GM12878 (cell line): ENCODE measurements at regions not wholly inside any gene's neighbourhood (a gene's known extent, or its start where the extent isn't known, plus 50 kb on each side); places are given as distances from the start of the nearest gene placed in this dataset.

Experiments used
- ATAC-seq: fragments of 200-7000 bp; cut with Tn5 transposase; 3 replicates; pipeline ENCODE4 v1.9.1; 2020; ENCODE audit warnings: mild to moderate bottlenecking, moderate library complexity
- BruUV-seq: library from RNA; stranded (reverse); fragments of 400-500 nt; replicated peaks from 2 replicates; lab custom pipeline; 2021; lab: Mats Ljungman, UMichigan
- CTCF ChIA-PET: fragments of 300-600 bp; sonication (Branson Sonifier 250); formaldehyde crosslinking; extraction: SDS; loops from one replicate; lab custom pipeline; 2021; ENCODE audit warnings: inconsistent platforms; lab: Yijun Ruan, JAX
- POLR2A ChIA-PET: fragments of 350-600 bp; formaldehyde crosslinking; extraction: SDS; loops from one replicate; lab custom pipeline; 2021; ENCODE audit warnings: inconsistent platforms; lab: Charles Lee
- RAD21 ChIA-PET: fragments of 300-600 bp; sonication (Branson Sonifier 250); formaldehyde crosslinking; loops from one replicate; lab custom pipeline; 2023; ENCODE audit warnings: antibody characterized with exemption; ENCODE audit not compliant: unreplicated experiment; lab: Charles Lee
- SMC1A ChIA-PET: fragments of 300-600 bp; sonication (Branson Sonifier 250); formaldehyde crosslinking; loops from one replicate; lab custom pipeline; 2023; ENCODE audit not compliant: unreplicated experiment, uncharacterized antibody; lab: Charles Lee
- DNase-seq: peaks from one replicate; pipeline ENCODE4 v3.0.0-alpha.2; 2011; ENCODE audit warnings: low read depth, low spot score
- FAIRE-seq: peaks from 3 replicates; lab custom pipeline; 2011; peaks lifted over from hg19 to GRCh38; lab: Jason Lieb, UNC
- H2AFZ ChIP-seq: 2 replicates; pipeline ENCODE4 v1.6.0; 2011; ENCODE audit warnings: low read depth, low read length, control low read depth; ENCODE audit not compliant: control insufficient read depth
- H3K27ac ChIP-seq: 2 replicates; pipeline ENCODE4 v1.5.1; 2011; ENCODE audit warnings: control low read depth; ENCODE audit not compliant: control insufficient read depth, insufficient read depth
- H3K27me3 ChIP-seq, 2 experiments: replicated peaks in 1 of 2; 2 replicates each; pipeline versions ENCODE4 v1.6.0 to v1.6.1; 2011; ENCODE audit warnings: low read length in 1 of 2; ENCODE audit not compliant: control insufficient read depth in 2 of 2, insufficient read depth in 2 of 2
- H3K36me3 ChIP-seq, 2 experiments: 2 replicates each; pipeline ENCODE4 v1.5.1; 2011; ENCODE audit warnings: low read length in 1 of 2; ENCODE audit not compliant: control insufficient read depth in 2 of 2, insufficient read depth in 2 of 2
- H3K4me1 ChIP-seq: 2 replicates; pipeline ENCODE4 v1.6.1; 2011; ENCODE audit warnings: mild to moderate bottlenecking, low read length, moderate library complexity, mixed read lengths; ENCODE audit not compliant: control insufficient read depth, insufficient read depth
- H3K4me2 ChIP-seq: 2 replicates; pipeline ENCODE4 v1.6.0; 2011; ENCODE audit warnings: control low read depth; ENCODE audit not compliant: control insufficient read depth, insufficient read depth
- H3K4me3 ChIP-seq: fragments of 200-600 bp; sonication (generic); 2 replicates; pipeline ENCODE4 v1.5.1; 2016
- H3K79me2 ChIP-seq: 2 replicates; pipeline ENCODE4 v1.6.0; 2011; ENCODE audit warnings: low read length; ENCODE audit not compliant: control insufficient read depth, insufficient read depth
- H3K9ac ChIP-seq: 2 replicates; pipeline ENCODE4 v1.8.0; 2011; ENCODE audit warnings: low read length, control low read depth, mixed read lengths; ENCODE audit not compliant: control insufficient read depth, insufficient read depth
- H3K9me3 ChIP-seq: replicated peaks from 3 replicates; pipeline ENCODE4 v1.5.1; 2011; ENCODE audit warnings: mild to moderate bottlenecking, low read length; ENCODE audit not compliant: control insufficient read depth, insufficient read depth
- H4K20me1 ChIP-seq: 2 replicates; pipeline ENCODE4 v1.6.0; 2011; ENCODE audit not compliant: control insufficient read depth, insufficient read depth
- BHLHE40 ChIP-seq, 2 experiments: fragments of 450-650 bp in 1 of 2; IDR thresholded peaks; 2 replicates each; pipeline ENCODE4 v1.6.1; 2011 to 2017; ENCODE audit warnings: low read depth in 2 of 2, borderline replicate concordance in 1 of 2, improper control_type of control experiment in 1 of 2, low read length in 1 of 2, mild to moderate bottlenecking in 1 of 2
- CBFB ChIP-seq: IDR thresholded peaks from 2 replicates; pipeline ENCODE4 v1.6.1; 2016; ENCODE audit warnings: antibody characterized with exemption, low read depth
- CBX3 ChIP-seq: fragments of 200-600 bp; sonication (generic); IDR thresholded peaks from 2 replicates; pipeline ENCODE4 v1.6.1; 2016; ENCODE audit warnings: low read depth, borderline replicate concordance
- CBX5 ChIP-seq: sonication (generic); IDR thresholded peaks from 2 replicates; pipeline ENCODE4 v1.6.1; 2016; ENCODE audit warnings: low read depth, moderate library complexity, mild to moderate bottlenecking, inconsistent platforms
- FOXM1 ChIP-seq: IDR thresholded peaks from 2 replicates; pipeline ENCODE4 v1.6.1; 2012; ENCODE audit warnings: low read depth, mild to moderate bottlenecking, inconsistent platforms, low read length, moderate library complexity
- MXI1 ChIP-seq: fragments of 150-350 bp; IDR thresholded peaks from 2 replicates; pipeline ENCODE4 v1.6.1; 2011; ENCODE audit warnings: low read depth, mild to moderate bottlenecking, inconsistent platforms, low read length, improper control_type of control experiment
- NFYB ChIP-seq: IDR thresholded peaks from 2 replicates; pipeline ENCODE4 v1.6.1; 2011; ENCODE audit warnings: low read depth, mild to moderate bottlenecking, low read length, improper control_type of control experiment, moderate library complexity; ENCODE audit not compliant: insufficient read depth
- RAD51 ChIP-seq: fragments of 450-650 bp; IDR thresholded peaks from 2 replicates; pipeline ENCODE4 v1.6.1; 2016; ENCODE audit warnings: moderate library complexity, mild to moderate bottlenecking, inconsistent platforms
- RUNX3 ChIP-seq: IDR thresholded peaks from 2 replicates; pipeline ENCODE4 v1.6.1; 2012; ENCODE audit warnings: low read length, inconsistent platforms
- USF1 ChIP-seq: IDR thresholded peaks from 2 replicates; pipeline ENCODE4 v1.6.1; 2011; ENCODE audit warnings: borderline replicate concordance, low read depth, mild to moderate bottlenecking, moderate library complexity, mixed read lengths, low read length; ENCODE audit not compliant: insufficient read depth; ENCODE audit errors: extremely low read length
- YY1 ChIP-seq: IDR thresholded peaks from 2 replicates; pipeline ENCODE4 v1.6.1; 2011; ENCODE audit warnings: low read depth, mild to moderate bottlenecking, low read length
- WGBS: methylation state at CpG from one replicate; pipeline ENCODE4 v1.1.6; 2016; ENCODE audit warnings: low lambda C conversion rate; ENCODE audit not compliant: insufficient replicate concordance, insufficient coverage; ENCODE audit errors: missing lambda C conversion rate; 5-methylcytosine and 5-hydroxymethylcytosine counted together
- in situ Hi-C: fragments of 300-500 bp; cut with MboI; formaldehyde crosslinking; loops from 9 replicates; pipeline ENCODE4 v1.14.3; 2018; ENCODE audit warnings: mixed read lengths
- intact Hi-C: fragments of 100-400 bp; cut with micrococcal nuclease; formaldehyde crosslinking; loops from one replicate; pipeline ENCODE4 v1.14.2; 2022; ENCODE audit not compliant: unreplicated experiment

GRCh38 chr1:25110036-25110435, 122.3 kb downstream of the SYF2 start:
- SMC1A ChIA-PET = interaction anchor here (0.6 kb wide), 1 partner anchor 93 kb away, joined by 3 read pairs; no protein-coding TSS in a partner anchor
- ATAC-seq = no peak
- no TSS peak for BruUV-seq
- Histone ChIP-seq H3K9ac (no peak overlapping the region), H3K79me2 (no peaks in the 10 kb centered on the region), H3K4me2 (no peak overlapping the region), H3K4me3 (no peak overlapping the region), H3K9me3 (peaks cover 15% of the 10 kb centered on the region), H3K4me1 (peaks cover 12% of the 10 kb centered on the region), H2AFZ (no peak overlapping the region), H3K27me3 (no peaks in the 10 kb centered on the region)
- no peak for DNase-seq
- FAIRE-seq = no peak
- TF ChIP-seq CBFB (0 out of 2 replicates have a peak, but pooled peaks have one; percentile 2), RUNX3 (no peak)
- TF ChIP-seq, all 136 proteins: peak for 1
- Histone ChIP-seq H4K20me1 (no peaks in the 10 kb centered on the region), H3K27ac (no peak overlapping the region), H3K36me3 (no peaks in the 10 kb centered on the region)
- CTCF ChIA-PET = interaction anchor here (0.7 kb wide), 1 partner anchor 174 kb away, joined by 3 read pairs; no protein-coding TSS in a partner anchor
- POLR2A ChIA-PET = no interaction called here
- RAD21 ChIA-PET = no interaction called here
- in situ Hi-C loops = no loop called here
- intact Hi-C loops = loop anchor here (10.0 kb wide), 1 partner anchor 95 kb away; no protein-coding TSS in a partner anchor
- WGBS = 80% methylated on average over 5 of the region's 5 CpGs

GRCh38 chr1:25109531-25109951, 122.8 kb downstream of the SYF2 start:
- Histone ChIP-seq H4K20me1 (no peaks in the 10 kb centered on the region), H3K27me3 (no peaks in the 10 kb centered on the region), H3K4me3 (no peak overlapping the region), H3K9me3 (peaks cover 15% of the 10 kb centered on the region), H3K9ac (no peak overlapping the region), H3K4me2 (no peak overlapping the region), H2AFZ (no peak overlapping the region), H3K36me3 (no peaks in the 10 kb centered on the region), H3K4me1 (peaks cover 12% of the 10 kb centered on the region)
- ATAC-seq = peak; percentile 65
- DNase-seq = no peak
- BruUV-seq = no TSS peak
- intact Hi-C loops (no loop called here), in situ Hi-C loops (no loop called here)
- RAD21 ChIA-PET = no interaction called here
- SMC1A ChIA-PET = no interaction called here
- POLR2A ChIA-PET = no interaction called here
- FAIRE-seq = peak; percentile 80
- CTCF ChIA-PET = interaction anchor here (0.6 to 0.7 kb wide), 2 partner anchors 129 to 174 kb away, joined by 3 read pairs; no protein-coding TSS in a partner anchor
- 70% methylated on average over 2 of the region's 2 CpGs for WGBS
- TF ChIP-seq USF1 = peak; percentile 63
- TF ChIP-seq FOXM1 = no peak
- TF ChIP-seq BHLHE40 (IDR thresholded peaks at IDR 0.05; ENCODE audit: borderline replicate concordance in 1 of 2, low read depth in 2 of 2, low read length in 1 of 2) = peak; percentile 15 to 64; a peak in 2 of 4 replicates
- peak; percentile 85 for TF ChIP-seq RUNX3
- TF ChIP-seq CBX5 = peak; percentile 98
- no peak for TF ChIP-seq CBX3
- TF ChIP-seq CBFB = peak; percentile 69
- peak; percentile 79 for TF ChIP-seq NFYB
- TF ChIP-seq MXI1 = no peak
- peak; percentile 91 for TF ChIP-seq YY1
- TF ChIP-seq RAD51 = peak; percentile 88
- TF ChIP-seq, all 136 proteins: peak for 8
- peak overlapping the region; percentile 16; the same call in 1 of the 2 replicates for H3K27ac ChIP-seq
- no peaks in the 10 kb centered on the region for H3K79me2 ChIP-seq
